ENCODE measurements at regions not wholly inside any gene's neighbourhood (a gene's known extent, or its start where the extent isn't known, plus 50 kb on each side); places are given as distances from the start of the nearest gene placed in this dataset.
A peak's percentile ranks its signal among the peaks of the same experiment; 100 is the strongest.
"Not testable (repeated sequence)": the region's sequence is repeated elsewhere in the genome, so short reads cannot be mapped to it uniquely, and the experiment has no call there.

- no peak for DNase-seq (ENCODE audit: low read depth)
These were observed 349.9 kb downstream of the C12orf50 start for GRCh38 chr12:87679251-87679650.

DNA sequence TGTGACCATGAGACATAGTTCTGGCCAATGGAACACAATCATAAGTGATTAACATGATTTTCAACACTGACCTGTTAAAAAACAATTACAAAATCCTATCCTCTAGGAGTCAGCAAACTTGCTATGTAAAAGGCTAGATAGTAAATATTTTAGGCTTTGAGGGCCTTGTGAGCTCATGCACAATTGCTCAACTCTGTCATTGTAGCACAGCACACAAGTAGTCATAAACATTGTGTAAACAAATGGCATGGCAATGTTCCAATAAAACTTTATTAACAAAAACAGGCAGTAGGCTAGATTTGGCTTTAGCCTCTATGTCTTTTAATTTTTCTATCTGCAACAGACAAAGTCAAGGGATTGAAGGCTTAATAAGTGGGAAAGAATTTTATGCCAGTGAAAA lies 350.7 kb downstream of the C12orf50 start:
- no peak for DNase-seq (ENCODE audit: low read depth)

GRCh38 chr12:87676731-87677130 lies 352.5 kb downstream of the C12orf50 start:
- DNase-seq (ENCODE audit: low read depth) = no peak

- DNase-seq (ENCODE audit: low read depth) = no peak
These were observed 357.4 kb downstream of the C12orf50 start for GRCh38 chr12:87671757-87672156.

DNA sequence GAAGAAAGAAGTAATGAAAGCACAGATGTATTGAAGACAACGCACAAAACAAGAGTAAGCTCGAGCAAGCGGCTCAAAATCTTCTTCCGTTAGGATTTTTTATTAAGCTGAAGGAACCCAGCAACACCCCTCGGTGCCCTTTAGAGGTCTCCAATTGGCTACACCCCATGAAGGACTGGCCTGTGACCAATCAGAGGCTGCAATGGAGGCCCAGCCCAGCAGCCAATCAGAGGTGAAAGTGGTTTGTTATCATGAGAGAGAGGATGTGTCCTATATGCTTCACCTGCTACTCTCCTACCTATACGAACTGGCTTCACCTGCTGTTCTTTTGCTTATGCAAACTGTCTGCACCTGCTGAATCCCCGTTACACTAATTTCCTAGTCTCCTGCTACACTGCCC lies 358.8 kb downstream of the C12orf50 start:
- no peak for DNase-seq (ENCODE audit: low read depth)

DNA sequence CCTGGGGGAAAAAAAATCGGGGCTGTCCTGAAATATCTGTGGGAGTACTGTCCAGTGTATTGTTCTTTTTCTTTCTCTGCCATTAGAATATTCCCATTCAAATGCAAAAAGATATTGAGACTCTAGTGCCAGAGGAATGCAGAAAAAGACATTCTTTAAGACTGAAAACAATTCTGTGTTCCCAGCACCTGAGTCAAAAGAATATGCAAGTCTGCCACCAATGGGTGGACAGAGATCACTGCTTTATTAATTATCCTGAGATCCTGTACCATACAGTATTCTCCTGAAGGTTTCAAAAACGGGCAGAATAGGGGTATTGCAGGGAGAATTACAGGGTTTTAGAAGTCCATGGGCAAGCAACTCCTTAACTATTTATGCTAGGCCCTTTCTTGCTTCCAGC lies 361.8 kb downstream of the C12orf50 start:
- DNase-seq (ENCODE audit: low read depth) = peak; percentile 24

DNA sequence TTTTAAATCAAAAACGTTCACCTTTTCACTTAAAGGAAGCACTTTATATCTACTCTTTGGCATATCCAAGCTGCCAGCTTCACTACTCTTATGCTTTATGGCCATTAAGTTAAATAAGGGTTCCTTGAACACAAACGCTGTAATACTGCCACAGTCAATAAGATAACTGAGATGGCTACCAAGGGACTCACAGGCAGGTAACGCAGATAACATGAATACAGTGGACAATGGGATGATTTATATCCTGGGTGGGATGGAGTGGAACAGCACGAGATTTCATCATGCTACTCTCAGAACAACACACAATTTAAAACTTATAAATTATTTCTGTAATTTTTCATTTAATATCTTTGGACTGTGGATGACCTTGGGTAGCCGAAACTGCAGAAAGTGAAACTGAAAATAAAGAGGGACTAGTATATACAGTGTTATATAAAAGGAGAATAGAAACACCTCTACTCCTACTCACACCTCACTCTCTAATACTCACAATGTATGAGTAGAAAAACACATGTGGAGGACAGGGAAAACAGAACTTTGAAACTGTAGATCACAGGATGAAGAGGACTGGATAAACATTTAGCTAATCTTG lies 367.3 kb downstream of the C12orf50 start:
- no peak for DNase-seq (ENCODE audit: low read depth)

DNA sequence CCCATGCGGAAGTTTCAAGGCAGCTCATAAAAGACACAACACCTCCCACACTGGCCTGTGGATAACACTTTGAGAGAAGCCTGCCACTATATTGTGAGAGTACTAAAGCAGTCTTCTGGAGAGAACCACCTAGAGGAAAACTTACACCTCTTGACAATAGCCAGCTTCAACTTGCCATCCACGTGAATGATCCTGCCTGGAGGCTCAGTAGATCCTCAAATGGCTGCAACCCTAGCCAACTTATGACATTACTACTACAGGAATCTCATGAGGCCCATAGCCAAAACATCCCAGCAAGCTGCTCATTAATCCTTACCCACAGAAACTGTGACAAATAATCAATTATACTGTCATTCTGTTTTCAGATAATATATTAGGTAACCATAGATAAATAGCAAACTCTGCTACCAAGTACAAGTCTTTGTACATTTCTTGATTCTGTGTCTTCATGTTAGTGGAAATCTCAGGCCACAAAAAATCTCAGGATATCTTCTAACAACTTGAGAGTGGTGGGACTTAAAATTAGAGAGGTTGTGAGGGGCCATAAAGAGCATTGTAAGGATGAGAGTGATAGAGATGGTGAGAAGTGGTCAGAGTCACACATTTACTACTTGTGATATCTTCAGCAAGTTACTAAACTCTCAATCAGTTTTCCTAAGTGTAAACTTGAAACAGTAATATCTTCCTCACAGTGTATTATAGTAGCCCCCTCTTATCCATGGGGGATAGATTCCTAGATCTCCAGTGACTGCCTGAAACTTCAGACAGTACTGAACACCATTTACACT lies 368.0 kb downstream of the C12orf50 start:
- DNase-seq (ENCODE audit: low read depth) = no peak

- DNase-seq (ENCODE audit: low read depth) = no peak
These were observed 368.9 kb downstream of the C12orf50 start for GRCh38 chr12:87660291-87660690.

- no peak for DNase-seq (ENCODE audit: low read depth)
These were observed 372.9 kb downstream of the C12orf50 start for GRCh38 chr12:87656311-87656710.

DNA sequence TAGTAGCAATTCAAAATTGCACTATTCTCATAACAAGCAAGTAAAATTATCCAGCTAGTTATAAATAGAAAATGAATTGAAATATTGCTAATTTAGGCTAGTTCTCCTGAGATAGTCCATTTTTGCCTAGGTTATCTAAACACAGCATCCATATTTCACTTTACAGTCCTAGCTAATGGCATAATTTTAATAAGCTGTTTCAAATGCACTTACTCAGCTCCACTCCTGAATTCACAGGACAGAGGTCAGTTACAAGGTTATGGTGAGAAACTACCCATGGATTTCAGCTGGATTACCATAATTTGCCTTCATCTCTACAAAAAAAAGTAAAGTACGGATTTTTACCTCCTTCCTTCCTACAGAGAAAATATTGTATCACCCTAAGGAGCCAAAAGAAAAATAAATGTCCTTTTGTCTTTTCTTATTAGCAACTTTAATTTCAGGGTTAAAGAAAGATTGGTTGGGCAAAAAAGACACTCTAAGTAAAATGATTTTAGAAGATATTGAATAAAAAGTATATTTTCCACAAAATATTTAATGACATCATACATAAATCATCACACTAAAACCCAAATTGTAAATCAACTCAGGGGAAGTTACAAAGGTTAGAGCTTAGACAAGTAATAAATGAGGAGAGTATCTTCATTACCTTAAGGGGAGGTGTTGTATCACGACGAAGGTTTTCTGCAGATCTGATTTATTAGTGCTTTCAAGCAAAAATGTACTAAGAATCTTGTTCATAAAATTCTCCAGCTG lies 377.4 kb downstream of the C12orf50 start:
- DNase-seq (ENCODE audit: low read depth) = no peak

- no peak for DNase-seq (ENCODE audit: low read depth)
These were observed 387.0 kb downstream of the C12orf50 start for GRCh38 chr12:87642245-87642644.

GRCh38 chr12:87618199-87618598 lies 411.0 kb downstream of the C12orf50 start:
- DNase-seq (ENCODE audit: low read depth) = no peak

DNA sequence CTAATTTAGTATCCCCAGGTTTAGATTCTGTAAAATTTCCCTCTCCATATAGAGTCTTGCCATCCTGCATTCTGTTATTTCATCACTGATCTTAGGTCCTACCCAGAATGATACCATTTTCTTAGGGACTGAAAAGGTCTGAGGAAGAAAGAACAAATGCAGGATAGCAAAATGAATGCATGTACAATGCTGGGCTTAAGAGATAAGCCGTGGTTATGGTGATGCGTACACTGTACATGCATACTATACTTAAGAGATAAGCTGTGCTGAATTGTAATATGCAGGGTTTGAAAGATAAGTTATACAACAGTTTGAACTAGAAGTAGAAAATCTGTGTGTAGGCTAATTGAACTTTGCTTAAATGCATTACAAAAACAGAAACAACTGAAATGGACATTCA lies 416.2 kb downstream of the C12orf50 start:
- DNase-seq (ENCODE audit: low read depth) = no peak

DNA sequence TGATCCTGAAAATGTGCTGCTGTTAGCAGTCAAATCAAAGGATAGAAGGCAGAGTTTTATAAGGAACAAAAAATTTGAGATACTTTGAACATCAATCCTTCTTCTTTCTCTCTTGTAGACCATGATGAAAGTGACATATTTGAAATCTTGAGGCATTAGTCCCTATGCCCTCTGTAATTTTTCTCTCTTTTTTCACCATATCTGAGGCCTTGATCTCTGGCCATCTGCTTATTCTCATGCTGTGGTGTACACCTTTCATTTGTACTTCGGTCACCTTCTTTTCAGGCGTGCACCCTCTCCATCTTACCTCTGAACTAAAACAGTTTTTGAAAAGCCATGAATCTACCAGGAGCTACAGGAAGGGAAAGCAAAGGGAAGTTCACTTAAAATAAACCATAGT lies 420.9 kb downstream of the C12orf50 start:
- DNase-seq (ENCODE audit: low read depth) = no peak

GRCh38 chr12:87603727-87604126 lies 425.5 kb downstream of the C12orf50 start:
- DNase-seq (ENCODE audit: low read depth) = peak; percentile 11

- DNase-seq (ENCODE audit: low read depth) = no peak
These were observed 429.7 kb downstream of the C12orf50 start for GRCh38 chr12:87599459-87599858.

GRCh38 chr12:87597114-87597513 lies 432.1 kb downstream of the C12orf50 start:
- DNase-seq (ENCODE audit: low read depth) = no peak

DNA sequence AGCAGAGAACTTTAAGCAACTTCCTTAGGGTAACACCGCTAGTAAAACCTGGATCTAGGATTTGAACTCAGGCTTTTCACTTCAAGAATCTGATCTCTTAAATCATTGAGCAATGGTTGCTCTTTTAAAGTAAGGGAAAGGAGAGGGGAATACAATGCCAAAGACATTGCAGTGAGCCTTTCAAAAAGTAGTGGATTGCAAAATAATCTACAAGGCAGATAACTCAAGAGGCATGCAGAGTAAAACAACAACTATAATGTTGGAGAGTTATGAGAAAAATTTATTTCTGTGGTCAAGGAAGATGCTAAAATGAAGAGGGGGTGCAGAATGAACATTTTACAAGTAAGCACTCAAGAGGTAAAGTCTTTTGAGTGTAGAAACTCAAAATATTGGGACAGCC lies 432.6 kb downstream of the C12orf50 start:
- no peak for DNase-seq (ENCODE audit: low read depth)

- DNase-seq (ENCODE audit: low read depth) = no peak
These were observed 433.1 kb downstream of the C12orf50 start for GRCh38 chr12:87596134-87596533.

DNA sequence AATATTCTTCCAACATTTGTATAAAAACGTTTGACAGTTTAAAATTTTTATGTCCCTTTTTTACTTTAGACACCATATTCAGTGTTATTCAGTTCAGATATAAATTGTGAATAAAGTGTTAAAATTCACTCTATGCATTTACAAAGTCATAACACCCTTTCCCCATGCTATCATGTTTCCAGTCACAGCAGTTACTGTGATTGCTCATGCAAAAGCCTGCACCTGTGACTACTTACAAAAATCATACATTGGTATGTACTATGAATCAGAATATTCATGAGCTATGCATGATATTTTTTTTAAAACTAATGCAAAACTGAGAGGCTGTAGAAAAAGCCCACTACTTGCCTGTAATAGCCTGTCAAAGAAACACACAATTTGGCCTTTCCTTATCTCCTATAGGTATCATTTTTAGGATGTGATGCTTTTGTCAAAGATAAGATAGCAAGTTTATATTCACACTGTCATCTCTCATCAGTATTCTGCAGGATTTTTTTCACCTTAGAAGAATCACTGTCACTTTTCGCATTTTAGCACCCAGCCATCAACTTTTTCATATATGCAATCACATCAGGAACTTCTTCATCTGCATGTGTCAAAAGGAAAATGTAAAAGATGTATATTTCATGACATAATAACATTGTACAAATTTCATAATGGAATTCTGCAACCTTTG lies 443.2 kb downstream of the C12orf50 start:
- no peak for DNase-seq (ENCODE audit: low read depth)

GRCh38 chr12:87579091-87579490 lies 450.1 kb downstream of the C12orf50 start:
- DNase-seq (ENCODE audit: low read depth) = not testable (repeated sequence)

DNA sequence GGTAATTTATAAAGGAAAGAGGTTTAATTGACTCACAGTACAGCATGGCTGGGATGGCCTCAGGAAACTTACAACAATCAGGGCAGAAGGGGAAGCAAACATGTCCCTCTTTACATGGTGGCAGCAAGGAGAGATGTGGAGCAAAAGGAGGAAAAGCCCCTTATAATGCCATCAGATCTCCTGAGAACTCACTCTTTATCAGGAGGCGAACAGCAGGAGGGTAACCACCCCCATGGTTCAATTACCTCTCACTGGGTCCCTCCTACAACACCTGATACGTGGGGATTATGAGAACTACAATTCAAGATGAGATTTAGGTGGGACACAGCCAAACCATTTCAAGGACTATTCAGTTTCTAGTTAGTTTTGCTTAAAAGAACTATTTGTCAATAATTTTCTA lies 453.3 kb downstream of the C12orf50 start:
- DNase-seq (ENCODE audit: low read depth) = no peak

Measured in non-pigmented ciliary epithelial cell (primary cell).